ENCODE measurements at regions not wholly inside any gene's neighbourhood (a gene's known extent, or its start where the extent isn't known, plus 50 kb on each side); places are given as distances from the start of the nearest gene placed in this dataset.

DNA sequence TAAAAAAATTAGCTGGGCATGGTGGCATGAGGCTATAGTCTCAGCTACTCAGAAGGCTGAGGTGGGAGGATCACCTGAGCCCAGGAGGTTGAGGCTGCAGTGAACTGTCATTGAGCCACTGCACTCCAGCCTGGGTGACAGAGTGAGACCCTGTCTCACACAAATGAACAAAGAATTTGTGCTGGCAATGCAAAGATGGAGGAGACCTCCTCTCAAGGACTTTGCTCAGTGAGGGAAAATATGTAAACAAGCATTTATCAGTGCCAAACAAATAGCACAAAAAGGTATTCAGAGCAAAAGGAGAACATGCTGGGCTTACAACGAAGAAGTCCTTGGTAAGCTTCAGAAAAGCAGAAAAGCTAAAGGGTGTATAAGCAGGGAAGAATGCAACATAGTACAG, 113.1 kb upstream of the UMPS start (continued):
- TF ChIP-seq, protein P1, sequence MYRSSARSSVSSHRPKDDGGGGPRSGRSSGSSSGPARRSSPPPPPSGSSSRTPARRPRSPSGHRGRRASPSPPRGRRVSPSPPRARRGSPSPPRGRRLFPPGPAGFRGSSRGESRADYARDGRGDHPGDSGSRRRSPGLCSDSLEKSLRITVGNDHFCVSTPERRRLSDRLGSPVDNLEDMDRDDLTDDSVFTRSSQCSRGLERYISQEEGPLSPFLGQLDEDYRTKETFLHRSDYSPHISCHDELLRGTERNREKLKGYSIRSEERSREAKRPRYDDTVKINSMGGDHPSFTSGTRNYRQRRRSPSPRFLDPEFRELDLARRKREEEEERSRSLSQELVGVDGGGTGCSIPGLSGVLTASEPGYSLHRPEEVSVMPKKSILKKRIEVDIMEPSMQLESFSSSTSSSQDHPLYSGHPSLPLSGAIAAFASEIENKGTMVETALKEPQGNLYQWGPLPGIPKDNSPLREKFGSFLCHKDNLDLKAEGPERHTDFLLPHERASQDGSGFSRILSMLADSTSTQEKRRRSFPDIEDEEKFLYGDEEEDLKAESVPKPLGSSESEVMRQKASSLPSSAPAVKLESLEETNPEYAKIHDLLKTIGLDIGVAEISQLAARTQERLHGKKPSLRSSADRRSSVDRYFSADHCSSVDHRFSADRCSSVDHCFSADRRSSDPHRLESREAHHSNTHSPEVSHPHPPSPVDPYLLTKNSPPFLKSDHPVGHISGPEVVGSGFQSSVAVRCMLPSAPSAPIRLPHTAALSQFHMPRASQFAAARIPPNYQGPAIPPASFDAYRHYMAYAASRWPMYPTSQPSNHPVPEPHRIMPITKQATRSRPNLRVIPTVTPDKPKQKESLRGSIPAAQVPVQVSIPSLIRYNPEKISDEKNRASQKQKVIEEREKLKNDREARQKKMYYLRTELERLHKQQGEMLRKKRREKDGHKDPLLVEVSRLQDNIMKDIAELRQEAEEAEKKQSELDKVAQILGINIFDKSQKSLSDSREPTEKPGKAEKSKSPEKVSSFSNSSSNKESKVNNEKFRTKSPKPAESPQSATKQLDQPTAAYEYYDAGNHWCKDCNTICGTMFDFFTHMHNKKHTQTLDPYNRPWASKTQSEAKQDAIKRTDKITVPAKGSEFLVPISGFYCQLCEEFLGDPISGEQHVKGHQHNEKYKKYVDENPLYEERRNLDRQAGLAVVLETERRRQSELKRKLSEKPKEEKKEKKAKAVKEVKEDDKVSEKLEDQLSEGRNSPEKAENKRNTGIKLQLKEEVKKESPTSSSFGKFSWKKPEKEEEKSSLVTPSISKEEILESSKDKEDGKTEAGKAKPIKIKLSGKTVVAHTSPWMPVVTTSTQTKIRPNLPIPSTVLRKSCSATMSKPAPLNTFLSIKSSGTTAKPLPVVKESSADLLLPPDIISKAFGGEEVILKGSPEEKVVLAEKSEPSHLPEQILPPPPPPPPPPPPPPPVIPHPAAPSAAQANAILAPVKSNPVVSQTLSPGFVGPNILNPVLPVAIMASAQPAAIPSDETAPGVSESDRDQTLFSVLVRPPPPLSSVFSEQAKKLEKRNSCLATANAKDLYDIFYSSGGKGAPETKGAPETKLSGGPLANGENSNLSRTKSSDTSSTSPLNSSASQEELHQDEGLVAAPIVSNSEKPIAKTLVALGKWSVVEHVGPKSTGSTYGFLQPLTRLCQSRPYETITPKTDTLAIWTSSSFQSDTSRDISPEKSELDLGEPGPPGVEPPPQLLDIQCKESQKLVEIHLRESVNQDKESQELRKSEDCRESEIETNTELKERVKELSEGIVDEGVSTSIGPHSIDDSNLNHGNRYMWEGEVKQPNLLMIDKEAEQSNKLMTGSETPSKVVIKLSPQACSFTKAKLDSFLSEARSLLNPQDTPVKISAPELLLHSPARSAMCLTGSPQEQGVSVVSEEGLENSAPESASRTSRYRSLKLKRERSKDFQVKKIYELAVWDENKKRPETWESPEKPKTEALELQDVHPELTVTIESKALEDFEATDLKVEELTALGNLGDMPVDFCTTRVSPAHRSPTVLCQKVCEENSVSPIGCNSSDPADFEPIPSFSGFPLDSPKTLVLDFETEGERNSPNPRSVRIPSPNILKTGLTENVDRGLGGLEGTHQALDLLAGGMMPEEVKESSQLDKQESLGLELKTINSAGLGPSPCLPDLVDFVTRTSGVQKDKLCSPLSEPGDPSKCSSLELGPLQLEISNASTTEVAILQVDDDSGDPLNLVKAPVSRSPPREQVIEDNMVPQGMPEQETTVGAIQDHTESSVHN (CRISPR knock-in tag; IDR thresholded peaks at IDR 0.05) = no peak
- TF ChIP-seq, protein P2, sequence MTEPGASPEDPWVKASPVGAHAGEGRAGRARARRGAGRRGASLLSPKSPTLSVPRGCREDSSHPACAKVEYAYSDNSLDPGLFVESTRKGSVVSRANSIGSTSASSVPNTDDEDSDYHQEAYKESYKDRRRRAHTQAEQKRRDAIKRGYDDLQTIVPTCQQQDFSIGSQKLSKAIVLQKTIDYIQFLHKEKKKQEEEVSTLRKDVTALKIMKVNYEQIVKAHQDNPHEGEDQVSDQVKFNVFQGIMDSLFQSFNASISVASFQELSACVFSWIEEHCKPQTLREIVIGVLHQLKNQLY (CRISPR knock-in tag; IDR thresholded peaks at IDR 0.05) = peak; percentile 53; the same call in 1 of the 2 replicates
- no peak for TF ChIP-seq XBP1 (CRISPR knock-in tag; IDR thresholded peaks at IDR 0.05)
- peak; percentile 92 for TF ChIP-seq ZNF12 (CRISPR knock-in tag; IDR thresholded peaks at IDR 0.05)
- TF ChIP-seq, protein P3, sequence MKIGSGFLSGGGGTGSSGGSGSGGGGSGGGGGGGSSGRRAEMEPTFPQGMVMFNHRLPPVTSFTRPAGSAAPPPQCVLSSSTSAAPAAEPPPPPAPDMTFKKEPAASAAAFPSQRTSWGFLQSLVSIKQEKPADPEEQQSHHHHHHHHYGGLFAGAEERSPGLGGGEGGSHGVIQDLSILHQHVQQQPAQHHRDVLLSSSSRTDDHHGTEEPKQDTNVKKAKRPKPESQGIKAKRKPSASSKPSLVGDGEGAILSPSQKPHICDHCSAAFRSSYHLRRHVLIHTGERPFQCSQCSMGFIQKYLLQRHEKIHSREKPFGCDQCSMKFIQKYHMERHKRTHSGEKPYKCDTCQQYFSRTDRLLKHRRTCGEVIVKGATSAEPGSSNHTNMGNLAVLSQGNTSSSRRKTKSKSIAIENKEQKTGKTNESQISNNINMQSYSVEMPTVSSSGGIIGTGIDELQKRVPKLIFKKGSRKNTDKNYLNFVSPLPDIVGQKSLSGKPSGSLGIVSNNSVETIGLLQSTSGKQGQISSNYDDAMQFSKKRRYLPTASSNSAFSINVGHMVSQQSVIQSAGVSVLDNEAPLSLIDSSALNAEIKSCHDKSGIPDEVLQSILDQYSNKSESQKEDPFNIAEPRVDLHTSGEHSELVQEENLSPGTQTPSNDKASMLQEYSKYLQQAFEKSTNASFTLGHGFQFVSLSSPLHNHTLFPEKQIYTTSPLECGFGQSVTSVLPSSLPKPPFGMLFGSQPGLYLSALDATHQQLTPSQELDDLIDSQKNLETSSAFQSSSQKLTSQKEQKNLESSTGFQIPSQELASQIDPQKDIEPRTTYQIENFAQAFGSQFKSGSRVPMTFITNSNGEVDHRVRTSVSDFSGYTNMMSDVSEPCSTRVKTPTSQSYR (CRISPR knock-in tag; IDR thresholded peaks at IDR 0.05; ENCODE audit: borderline replicate concordance) = no peak
- no peak for TF ChIP-seq ZNF75D (CRISPR knock-in tag; IDR thresholded peaks at IDR 0.05; ENCODE audit: borderline replicate concordance)
- TF ChIP-seq, protein P4, sequence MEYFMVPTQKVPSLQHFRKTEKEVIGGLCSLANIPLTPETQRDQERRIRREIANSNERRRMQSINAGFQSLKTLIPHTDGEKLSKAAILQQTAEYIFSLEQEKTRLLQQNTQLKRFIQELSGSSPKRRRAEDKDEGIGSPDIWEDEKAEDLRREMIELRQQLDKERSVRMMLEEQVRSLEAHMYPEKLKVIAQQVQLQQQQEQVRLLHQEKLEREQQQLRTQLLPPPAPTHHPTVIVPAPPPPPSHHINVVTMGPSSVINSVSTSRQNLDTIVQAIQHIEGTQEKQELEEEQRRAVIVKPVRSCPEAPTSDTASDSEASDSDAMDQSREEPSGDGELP (IDR thresholded peaks at IDR 0.05; ENCODE audit: borderline replicate concordance, low read depth) = 0 out of 2 replicates have a peak, but pooled peaks have one; percentile 11
- peak; percentile 64; the same call in 1 of the 2 replicates for TF ChIP-seq MEIS2 (CRISPR knock-in tag; IDR thresholded peaks at IDR 0.05)
- peak; percentile 40; the same call in 1 of the 2 replicates for TF ChIP-seq KDM6A (CRISPR knock-in tag; IDR thresholded peaks at IDR 0.05; ENCODE audit: low read depth)
- TF ChIP-seq RELA (CRISPR knock-in tag; IDR thresholded peaks at IDR 0.05) = no peak
- no peak for TF ChIP-seq KDM5A (IDR thresholded peaks at IDR 0.05; ENCODE audit: borderline replicate concordance, low read length)
- no peak for TF ChIP-seq ZNF83 (CRISPR knock-in tag; IDR thresholded peaks at IDR 0.05; ENCODE audit: borderline replicate concordance)
- TF ChIP-seq, protein P5, sequence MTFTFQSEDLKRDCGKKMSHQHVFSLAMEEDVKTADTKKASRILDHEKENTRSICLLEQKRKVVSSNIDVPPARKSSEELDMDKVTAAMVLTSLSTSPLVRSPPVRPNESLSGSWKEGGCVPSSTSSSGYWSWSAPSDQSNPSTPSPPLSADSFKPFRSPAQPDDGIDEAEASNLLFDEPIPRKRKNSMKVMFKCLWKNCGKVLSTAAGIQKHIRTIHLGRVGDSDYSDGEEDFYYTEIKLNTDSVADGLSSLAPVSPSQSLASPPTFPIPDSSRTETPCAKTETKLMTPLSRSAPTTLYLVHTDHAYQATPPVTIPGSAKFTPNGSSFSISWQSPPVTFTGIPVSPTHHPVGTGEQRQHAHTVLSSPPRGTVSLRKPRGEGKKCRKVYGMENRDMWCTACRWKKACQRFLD (CRISPR knock-in tag; IDR thresholded peaks at IDR 0.05; ENCODE audit: borderline replicate concordance) = no peak
- no peak for TF ChIP-seq ZNF530 (CRISPR knock-in tag; IDR thresholded peaks at IDR 0.05; ENCODE audit: low read depth)
- peak; percentile 80 for TF ChIP-seq NCOA2 (CRISPR knock-in tag; IDR thresholded peaks at IDR 0.05)
- TF ChIP-seq TBX3 (IDR thresholded peaks at IDR 0.05; ENCODE audit: borderline replicate concordance) = no peak
- no peak for TF ChIP-seq ZSCAN25 (CRISPR knock-in tag; IDR thresholded peaks at IDR 0.05)
- TF ChIP-seq DMAP1 (CRISPR knock-in tag; IDR thresholded peaks at IDR 0.05) = peak; percentile 36; the same call in 1 of the 2 replicates

Measured in HepG2 (cell line).